NCI-H2081 treated with DMSO at 0.1 percent for 48 hours (cell line): ENCODE measurements at regions not wholly inside any gene's neighbourhood (a gene's known extent, or its start where the extent isn't known, plus 50 kb on each side); places are given as distances from the start of the nearest gene placed in this dataset.

Source experiments
- DNase-seq: peaks from one replicate; lab custom pipeline; 2025; lab: John Stamatoyannopoulos, UW

- no peak for DNase-seq
These were observed 103.0 kb upstream of the LSM8 start for GRCh38 chr7:118080947-118081346.

DNA sequence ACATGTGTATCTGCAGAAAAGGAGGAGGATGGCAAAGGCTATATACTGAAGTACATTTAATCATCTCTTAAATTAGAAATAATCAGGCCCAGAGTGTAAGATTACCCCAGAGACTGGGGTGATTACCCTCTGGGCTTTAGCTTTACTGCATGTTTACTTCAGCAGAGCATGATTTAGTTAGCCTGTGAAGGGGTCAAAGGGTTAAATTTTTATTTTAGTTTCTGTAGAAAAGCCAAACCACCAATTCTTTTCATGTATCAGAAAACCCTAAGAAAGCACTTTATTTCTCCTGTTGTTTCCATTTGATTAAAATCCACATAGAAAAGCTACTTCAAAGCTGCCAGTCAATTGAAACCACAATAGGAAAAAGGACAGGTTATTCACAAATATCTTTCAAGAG lies 101.5 kb upstream of the LSM8 start:
- DNase-seq, result no peak

DNA sequence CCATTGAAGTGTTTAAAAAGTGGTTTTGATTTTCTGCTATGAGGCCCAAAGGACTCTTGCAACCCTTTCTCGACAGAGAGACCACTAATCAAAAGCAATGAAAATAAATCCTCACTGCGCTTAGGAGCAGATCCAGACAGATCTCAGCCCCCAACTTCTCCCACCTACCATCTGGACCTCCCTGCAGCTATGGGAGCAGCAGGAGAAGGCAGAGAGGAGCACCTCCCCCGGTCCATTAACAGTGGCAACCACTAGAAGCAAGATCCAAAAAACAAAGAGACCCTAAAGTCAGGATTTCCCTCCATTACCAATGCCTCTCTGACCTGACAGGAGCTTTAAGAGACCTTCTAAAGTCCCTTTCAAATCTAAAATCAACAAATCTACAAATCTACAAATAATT lies 99.0 kb upstream of the LSM8 start:
- no peak for DNase-seq

- DNase-seq, result no peak
These were observed 96.8 kb upstream of the LSM8 start for GRCh38 chr7:118087126-118087525.

- no peak for DNase-seq
These were observed 89.9 kb upstream of the LSM8 start for GRCh38 chr7:118094044-118094443.

- no peak for DNase-seq
These were observed 79.0 kb upstream of the LSM8 start for GRCh38 chr7:118104812-118105441.

DNA sequence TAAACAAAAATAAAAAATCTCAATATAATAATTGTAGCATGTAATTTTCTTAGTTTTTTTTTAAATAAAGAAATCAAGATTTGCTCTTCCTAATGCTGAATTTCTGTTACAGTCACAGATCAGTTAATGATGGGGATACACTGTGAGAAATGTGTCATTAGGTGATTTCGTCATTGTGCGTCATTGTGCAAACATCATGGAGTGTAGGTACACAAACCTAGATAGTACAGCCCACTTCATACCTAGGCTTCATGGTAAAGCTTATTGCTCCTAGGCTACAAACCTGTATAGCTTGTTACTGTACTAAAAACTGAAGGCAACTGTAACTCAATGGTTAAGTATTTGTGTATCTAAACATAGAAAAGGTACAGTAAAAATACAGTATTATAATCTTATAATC lies 74.4 kb upstream of the LSM8 start:
- DNase-seq, result no peak

DNA sequence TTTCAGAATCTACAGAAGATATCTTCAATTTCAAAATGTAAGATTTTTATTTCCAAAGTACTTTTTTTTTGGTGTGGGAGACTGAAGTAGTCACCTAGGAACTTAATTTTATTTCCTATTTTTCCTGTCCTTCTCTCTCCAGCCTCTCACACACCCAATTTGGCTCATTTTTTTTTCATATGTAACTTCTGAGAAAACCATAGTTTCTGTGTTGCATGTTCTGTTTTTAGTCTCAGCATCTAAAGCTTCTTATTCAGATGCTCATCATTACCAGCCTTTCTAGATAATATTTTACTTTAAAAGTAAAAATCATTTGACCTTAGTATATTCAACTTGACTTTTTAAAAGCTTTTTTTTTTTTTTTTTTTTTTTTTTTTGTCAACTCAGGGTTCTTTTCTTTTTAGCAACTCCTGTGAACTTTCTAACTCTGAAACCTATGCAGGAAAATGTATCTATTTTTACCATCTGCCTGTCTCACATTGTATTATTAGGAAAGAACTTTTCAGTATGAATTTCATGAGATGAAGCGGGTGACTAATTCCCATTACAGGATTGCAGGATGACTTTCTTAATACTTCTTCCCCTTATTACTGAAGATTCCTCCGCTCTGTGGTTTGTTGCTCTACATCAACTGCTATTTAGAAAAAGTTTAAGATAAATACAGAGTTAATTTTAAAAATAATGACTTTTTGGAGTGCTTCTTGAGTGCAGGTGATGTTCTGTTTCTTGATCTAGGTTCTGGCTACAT lies 73.6 kb upstream of the LSM8 start:
- DNase-seq, result no peak

DNA sequence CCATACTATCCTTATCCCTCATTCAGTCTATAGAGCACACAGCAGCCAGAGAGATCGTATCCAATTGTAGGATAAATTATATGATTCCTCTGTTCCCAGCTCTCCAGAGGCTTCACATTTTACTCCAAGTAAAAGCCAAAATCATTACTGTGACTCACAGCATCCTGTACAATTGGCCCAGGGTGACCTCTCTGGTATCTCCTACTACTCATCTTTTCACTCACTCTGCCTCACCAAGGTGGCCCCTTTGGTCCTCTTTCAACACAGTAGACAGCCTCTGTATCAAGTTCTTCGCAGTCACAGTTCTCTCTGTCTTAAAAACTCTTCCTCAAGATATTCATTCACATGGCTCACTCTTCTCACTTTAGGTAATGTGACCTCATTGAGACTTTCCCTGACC lies 72.6 kb upstream of the LSM8 start:
- DNase-seq, result no peak

DNA sequence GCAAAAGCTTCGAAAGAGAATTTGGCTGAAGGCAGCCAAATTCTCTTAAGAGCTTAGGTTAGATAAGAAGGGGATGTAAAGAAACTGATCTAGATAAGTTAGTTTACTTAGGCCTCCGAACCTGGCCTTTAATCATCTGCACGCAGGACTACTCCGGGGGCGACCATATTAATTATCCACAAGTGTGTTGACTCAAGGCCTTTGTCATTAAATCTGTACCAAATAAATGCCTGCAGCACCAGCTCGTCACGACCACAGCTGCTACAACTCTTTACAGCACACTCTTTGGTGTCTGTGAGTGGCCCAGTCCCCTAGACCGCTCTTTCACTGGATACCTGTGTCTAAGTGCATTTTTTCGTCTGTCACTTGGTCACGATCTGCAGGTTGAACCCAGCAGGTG lies 69.8 kb upstream of the LSM8 start:
- no peak for DNase-seq

DNA sequence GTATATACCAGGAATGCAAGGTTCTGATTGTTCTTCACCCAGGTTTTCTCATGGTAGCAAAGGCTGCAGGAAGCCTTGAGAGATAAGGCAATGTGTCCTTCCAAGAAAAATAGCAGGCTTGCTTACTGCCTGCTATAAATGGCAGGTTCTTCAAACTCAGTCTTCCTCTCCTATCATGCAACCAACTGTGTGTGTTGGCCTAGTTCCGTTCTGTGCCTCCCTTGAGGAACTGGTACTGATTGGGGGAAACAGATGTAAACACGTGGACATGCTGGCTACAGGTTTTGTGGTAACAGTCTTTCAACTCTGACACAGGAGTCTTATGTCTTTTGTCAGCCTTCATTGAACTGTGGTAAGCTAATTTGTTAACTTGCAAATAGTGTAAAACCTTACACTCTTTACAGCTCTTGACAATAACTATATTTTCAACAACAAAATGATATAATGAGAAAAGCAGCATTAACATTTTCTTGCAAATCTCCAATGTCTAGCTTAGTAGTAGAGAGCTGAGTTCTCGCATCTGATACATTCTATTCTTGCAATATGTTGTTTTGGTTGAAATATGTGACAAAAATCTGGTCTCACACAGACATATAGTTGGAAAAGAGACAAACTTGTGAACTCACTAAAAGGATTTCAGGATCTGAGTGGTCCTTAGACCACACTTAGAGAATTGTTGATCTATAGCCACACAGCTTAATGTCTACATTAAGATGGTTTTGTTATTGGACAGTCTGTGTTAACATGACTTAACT lies 54.7 kb upstream of the LSM8 start:
- no peak for DNase-seq

DNA sequence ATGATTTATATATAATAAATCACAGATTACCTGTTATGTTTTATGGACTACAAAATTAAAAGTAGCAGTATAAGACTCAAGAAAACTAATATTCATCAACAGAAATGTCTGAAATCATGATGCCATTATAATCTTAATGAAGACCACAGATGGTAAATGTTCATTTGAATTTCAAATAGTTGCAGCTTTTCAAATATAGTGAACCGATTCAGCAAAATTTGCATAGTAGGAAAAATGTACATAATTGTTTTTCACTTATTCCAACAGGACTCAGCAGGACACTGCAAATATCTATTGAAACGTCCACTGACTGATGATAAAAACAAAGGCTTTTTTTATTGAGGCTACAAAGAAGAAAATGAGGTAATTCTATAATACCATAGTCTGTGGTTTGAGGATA lies 51.2 kb upstream of the LSM8 start:
- no peak for DNase-seq
